Parathyroid adenoma (tissue), 2 donors: ENCODE measurements at regions not wholly inside any gene's neighbourhood (a gene's known extent, or its start where the extent isn't known, plus 50 kb on each side); places are given as distances from the start of the nearest gene placed in this dataset.

Source experiments
- H2AFZ ChIP-seq: fragments of 300-600 bp; sonication (generic); one replicate; pipeline ENCODE4 v1.7.0; 2017; ENCODE audit warnings: antibody characterized with exemption, mild to moderate bottlenecking
- H3K27ac ChIP-seq: fragments of 300-600 bp; sonication (generic); one replicate; pipeline ENCODE4 v1.7.0; 2017
- H3K27me3 ChIP-seq: fragments of 300-600 bp; sonication (generic); one replicate; pipeline ENCODE4 v1.7.0; 2017; ENCODE audit warnings: low read length; ENCODE audit not compliant: control insufficient read depth, insufficient read depth
- H3K36me3 ChIP-seq: fragments of 300-600 bp; sonication (generic); one replicate; pipeline ENCODE4 v1.7.0; 2017; ENCODE audit warnings: low read length; ENCODE audit not compliant: control insufficient read depth, insufficient read depth
- H3K4me1 ChIP-seq: fragments of 300-600 bp; sonication (generic); one replicate; pipeline ENCODE4 v1.7.0; 2017; ENCODE audit warnings: control low read depth
- H3K4me2 ChIP-seq: fragments of 300-600 bp; sonication (generic); one replicate; pipeline ENCODE4 v1.7.0; 2017; ENCODE audit warnings: low read length
- H3K4me3 ChIP-seq: fragments of 300-600 bp; sonication (generic); one replicate; pipeline ENCODE4 v1.7.0; 2017; ENCODE audit warnings: low read depth, low read length
- H3K79me2 ChIP-seq: fragments of 300-600 bp; sonication (generic); one replicate; pipeline ENCODE4 v1.7.0; 2017; ENCODE audit warnings: control low read depth
- H3K9ac ChIP-seq: fragments of 300-600 bp; sonication (generic); one replicate; pipeline ENCODE4 v1.7.0; 2017; ENCODE audit warnings: mild to moderate bottlenecking
- H3K9me3 ChIP-seq: fragments of 300-600 bp; sonication (generic); one replicate; pipeline ENCODE4 v1.7.0; 2017; ENCODE audit warnings: low read length; ENCODE audit not compliant: control insufficient read depth
- TF ChIP-seq, protein P1 (sequence below): fragments of 300-600 bp; sonication (generic); IDR thresholded peaks from one replicate; pipeline ENCODE4 v1.7.0; 2017; ENCODE audit warnings: antibody characterized with exemption, mild to moderate bottlenecking
- donor health status: primary hyperparathyroidism.

DNA sequence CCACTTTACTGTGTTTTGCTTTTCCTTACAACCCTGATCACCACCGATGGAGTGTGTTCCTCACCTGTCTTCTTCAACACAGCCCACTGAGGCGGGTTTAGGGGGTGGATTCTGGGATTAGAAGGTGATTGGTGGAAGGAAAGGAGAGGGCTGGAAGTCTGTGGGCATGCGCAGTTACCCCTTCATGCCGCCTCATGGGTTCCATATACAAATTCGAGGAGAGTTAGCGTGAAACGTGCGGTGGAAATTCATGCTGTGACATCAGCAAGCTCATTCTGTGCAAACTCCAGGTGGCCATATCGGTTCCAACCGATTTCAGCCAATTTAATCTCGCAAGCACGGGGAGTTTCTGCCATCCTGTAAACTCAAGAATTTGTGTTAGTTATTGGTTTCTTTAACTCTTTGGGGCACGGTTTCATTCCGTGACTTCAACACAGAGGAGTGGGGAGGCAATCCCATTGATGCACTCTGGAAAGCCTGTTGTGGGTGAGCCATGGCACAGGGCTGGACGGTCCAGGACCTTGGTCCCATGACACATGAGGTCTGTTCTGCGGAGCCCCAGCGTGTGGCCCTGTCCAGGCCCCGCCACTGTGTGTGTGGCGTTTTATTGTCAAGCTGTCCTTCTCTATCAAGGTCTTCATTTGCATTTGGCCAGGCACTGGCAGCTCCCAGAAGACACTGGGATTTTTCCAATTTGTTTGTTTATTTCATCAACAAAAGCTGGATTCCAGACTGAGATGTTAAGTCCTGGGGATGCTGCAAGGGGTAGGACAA is 482.8 kb upstream of the SULF2 start:
- no peaks in the 10 kb centered on the region for H3K79me2 ChIP-seq
- no peaks in the 10 kb centered on the region for H3K4me1 ChIP-seq
- TF ChIP-seq, protein P1, sequence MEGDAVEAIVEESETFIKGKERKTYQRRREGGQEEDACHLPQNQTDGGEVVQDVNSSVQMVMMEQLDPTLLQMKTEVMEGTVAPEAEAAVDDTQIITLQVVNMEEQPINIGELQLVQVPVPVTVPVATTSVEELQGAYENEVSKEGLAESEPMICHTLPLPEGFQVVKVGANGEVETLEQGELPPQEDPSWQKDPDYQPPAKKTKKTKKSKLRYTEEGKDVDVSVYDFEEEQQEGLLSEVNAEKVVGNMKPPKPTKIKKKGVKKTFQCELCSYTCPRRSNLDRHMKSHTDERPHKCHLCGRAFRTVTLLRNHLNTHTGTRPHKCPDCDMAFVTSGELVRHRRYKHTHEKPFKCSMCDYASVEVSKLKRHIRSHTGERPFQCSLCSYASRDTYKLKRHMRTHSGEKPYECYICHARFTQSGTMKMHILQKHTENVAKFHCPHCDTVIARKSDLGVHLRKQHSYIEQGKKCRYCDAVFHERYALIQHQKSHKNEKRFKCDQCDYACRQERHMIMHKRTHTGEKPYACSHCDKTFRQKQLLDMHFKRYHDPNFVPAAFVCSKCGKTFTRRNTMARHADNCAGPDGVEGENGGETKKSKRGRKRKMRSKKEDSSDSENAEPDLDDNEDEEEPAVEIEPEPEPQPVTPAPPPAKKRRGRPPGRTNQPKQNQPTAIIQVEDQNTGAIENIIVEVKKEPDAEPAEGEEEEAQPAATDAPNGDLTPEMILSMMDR: no peak
- no peak overlapping the region for H3K4me2 ChIP-seq
- no peak overlapping the region for H3K27ac ChIP-seq
- H3K9ac ChIP-seq: no peak overlapping the region
- no peaks in the 10 kb centered on the region for H3K9me3 ChIP-seq
- peaks cover 3% of the 10 kb centered on the region for H3K27me3 ChIP-seq
- no peak overlapping the region for H3K4me3 ChIP-seq
- no peak overlapping the region for H2AFZ ChIP-seq
- H3K36me3 ChIP-seq: no peaks in the 10 kb centered on the region

DNA sequence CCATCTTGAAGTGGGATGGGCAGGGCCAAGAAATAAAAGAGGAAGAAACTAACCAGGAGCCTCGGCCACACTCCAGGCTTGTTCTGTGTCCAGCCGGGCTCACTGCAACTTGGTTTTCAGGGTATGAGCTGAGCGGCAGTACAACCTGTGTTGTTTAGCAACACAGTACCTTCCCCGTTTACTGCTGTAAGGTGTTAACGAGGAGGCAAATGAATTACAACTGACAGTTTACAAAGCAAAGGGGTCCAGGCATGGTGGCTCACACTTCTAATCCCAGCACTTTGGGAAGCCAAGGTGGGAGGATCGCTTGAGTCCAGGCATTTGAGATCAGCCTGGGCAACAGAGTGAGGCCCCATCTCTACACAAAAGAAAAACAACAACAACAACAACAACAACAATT is 481.3 kb upstream of the SULF2 start:
- H3K27ac ChIP-seq: no peak overlapping the region
- H3K36me3 ChIP-seq: no peaks in the 10 kb centered on the region
- TF ChIP-seq, protein P1: no peak
- no peaks in the 10 kb centered on the region for H3K4me1 ChIP-seq
- no peak overlapping the region for H3K9ac ChIP-seq
- no peak overlapping the region for H2AFZ ChIP-seq
- no peak overlapping the region for H3K4me2 ChIP-seq
- no peak overlapping the region for H3K4me3 ChIP-seq
- H3K79me2 ChIP-seq: no peaks in the 10 kb centered on the region
- no peaks in the 10 kb centered on the region for H3K9me3 ChIP-seq
- no peaks in the 10 kb centered on the region for H3K27me3 ChIP-seq

DNA sequence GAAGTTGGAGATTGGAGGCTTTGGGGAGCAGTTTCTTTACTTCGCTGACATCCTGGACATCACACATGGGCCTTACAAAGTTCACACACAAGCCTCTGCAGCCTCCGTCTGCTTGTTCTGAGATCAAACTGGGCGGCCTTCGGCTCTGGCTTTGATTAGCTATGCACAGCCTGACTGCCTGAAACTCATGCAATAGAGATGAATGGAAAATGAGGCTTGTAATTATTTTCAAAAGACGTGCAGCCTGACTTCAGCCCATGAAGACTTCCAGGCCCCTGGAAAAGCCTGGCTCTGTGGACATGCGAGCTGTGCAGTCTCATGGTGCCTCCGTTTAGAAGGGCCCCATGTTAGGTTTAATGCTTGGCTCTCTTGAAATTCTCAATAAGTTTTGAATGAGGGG is 480.5 kb upstream of the SULF2 start:
- Histone ChIP-seq H3K4me3 (no peak overlapping the region), H3K9ac (no peak overlapping the region), H2AFZ (no peak overlapping the region), H3K79me2 (no peaks in the 10 kb centered on the region), H3K36me3 (no peaks in the 10 kb centered on the region), H3K4me2 (no peak overlapping the region), H3K4me1 (no peaks in the 10 kb centered on the region), H3K27ac (no peak overlapping the region), H3K9me3 (no peaks in the 10 kb centered on the region), H3K27me3 (no peaks in the 10 kb centered on the region)
- TF ChIP-seq, protein P1: no peak

DNA sequence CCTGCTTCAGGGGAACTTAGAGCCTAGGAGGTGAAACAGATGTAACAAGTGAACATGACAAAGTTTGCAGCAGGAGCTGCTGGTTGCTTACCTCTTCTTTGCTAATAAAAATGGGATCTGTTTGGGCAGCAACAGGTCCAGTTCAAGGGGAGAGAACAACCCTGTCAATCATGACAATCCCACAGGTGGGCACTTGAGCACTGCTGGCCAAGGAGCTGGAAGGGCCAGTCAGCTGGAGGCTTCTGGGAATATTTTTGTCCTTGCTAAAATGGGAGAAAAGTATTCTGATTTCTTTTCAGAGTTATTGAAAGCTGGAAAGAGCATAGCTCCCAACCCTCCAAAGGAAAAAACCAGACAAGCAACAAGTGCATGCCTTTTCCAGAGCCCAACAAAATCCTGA is 477.7 kb upstream of the SULF2 start:
- TF ChIP-seq, protein P1: no peak
- no peak overlapping the region for H2AFZ ChIP-seq
- H3K27ac ChIP-seq: no peak overlapping the region
- H3K27me3 ChIP-seq: no peaks in the 10 kb centered on the region
- H3K4me1 ChIP-seq: no peaks in the 10 kb centered on the region
- H3K36me3 ChIP-seq: no peaks in the 10 kb centered on the region
- no peak overlapping the region for H3K4me3 ChIP-seq
- H3K9me3 ChIP-seq: no peaks in the 10 kb centered on the region
- no peak overlapping the region for H3K9ac ChIP-seq
- H3K4me2 ChIP-seq: no peak overlapping the region
- H3K79me2 ChIP-seq: no peaks in the 10 kb centered on the region

DNA sequence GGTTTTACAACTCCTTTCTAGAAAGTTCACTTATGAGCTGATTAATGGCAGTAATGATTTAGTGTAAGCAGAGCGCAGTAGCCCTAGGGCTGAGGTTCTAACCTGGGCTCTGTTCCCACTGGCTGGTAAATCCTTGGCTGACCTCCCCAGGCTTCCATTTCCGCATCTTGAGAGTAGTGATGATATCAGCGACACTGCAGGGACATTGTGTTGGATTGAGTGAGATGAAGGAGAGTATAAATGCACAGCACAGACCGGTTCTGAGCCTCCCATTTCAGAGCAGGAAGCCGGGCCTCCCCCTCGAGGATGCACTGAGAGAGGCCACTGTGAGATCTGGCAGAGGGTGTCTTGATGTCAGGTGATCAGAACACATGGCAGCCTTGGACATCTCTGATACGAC is 477.2 kb upstream of the SULF2 start:
- Histone ChIP-seq H3K4me2 (no peak overlapping the region), H3K4me1 (no peaks in the 10 kb centered on the region), H3K36me3 (no peaks in the 10 kb centered on the region), H3K27ac (no peak overlapping the region), H3K4me3 (no peak overlapping the region), H2AFZ (no peak overlapping the region), H3K9ac (no peak overlapping the region), H3K79me2 (no peaks in the 10 kb centered on the region), H3K27me3 (no peaks in the 10 kb centered on the region), H3K9me3 (no peaks in the 10 kb centered on the region)
- TF ChIP-seq, protein P1: no peak
